HG03520 (cell line): ENCODE measurements at regions not wholly inside any gene's neighbourhood (a gene's known extent, or its start where the extent isn't known, plus 50 kb on each side); places are given as distances from the start of the nearest gene placed in this dataset.

Source experiments
- ATAC-seq: cut with Tn5 transposase; IDR thresholded peaks from one replicate; pipeline ENCODE4 v1.9.1; 2021; ENCODE audit warnings: mild to moderate bottlenecking, moderate library complexity; ENCODE audit not compliant: unreplicated experiment

DNA sequence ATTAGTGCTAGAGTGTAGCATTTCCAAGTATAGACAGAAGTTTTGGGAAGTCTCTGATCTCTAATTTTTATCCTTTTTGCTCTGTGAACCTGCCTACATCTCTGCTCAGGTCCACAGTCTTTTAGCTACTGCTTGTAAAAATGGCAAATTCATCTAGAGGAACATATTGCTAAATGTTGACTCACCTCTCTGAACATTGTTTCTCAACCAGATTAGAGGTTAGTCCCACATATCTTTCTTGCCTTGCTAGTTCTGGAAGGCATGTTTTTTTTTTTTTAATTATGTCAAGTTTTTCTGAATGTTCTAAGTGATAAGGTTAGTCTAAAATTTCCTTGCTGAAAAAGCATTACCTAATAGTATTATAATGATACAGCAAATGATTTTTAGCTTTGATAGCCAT is 2889.6 kb upstream of the PCDH20 start:
- ATAC-seq = no peak

DNA sequence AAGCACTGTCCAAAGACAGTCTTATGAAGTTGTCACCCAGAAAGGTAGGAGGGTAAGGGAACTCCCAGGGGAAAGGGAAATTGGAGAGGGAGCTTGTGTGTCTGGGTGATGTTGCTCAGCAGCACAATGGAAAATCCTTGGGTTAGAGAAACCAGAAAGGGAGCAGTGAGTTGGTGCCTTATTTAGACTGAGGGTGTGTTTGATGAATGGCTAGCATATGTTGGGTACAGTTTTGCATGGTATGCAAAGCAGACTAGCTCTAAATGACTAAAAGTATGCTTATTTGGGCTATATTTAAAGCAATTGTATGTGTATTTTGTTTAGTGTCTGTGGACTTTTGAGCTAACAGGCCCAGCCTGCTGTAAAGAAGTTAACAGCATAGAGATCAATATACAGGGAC is 2884.6 kb upstream of the PCDH20 start:
- no peak for ATAC-seq

- no peak for ATAC-seq
Observed at GRCh38 chr13:64293923-64294322, 2878.3 kb upstream of the PCDH20 start.

DNA sequence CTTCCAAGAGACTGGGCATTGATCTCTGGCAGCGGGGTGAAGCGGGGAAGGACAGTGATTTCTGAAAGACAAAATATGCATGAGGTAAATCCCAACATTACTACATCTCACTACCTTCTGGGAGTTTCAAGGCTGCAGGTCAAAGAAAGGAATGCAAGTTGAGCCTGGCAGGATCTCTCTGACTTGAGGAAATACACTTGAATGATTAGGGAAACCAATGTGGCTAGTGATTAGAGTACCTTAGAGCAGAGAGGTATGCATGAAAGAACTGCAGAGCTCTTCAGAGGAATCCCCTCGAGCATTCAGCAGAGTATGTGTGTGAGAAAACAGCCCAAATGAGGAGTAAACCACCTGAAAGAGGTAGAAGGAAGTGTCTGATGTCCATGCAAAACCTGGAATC is 2874.1 kb upstream of the PCDH20 start:
- ATAC-seq = no peak

DNA sequence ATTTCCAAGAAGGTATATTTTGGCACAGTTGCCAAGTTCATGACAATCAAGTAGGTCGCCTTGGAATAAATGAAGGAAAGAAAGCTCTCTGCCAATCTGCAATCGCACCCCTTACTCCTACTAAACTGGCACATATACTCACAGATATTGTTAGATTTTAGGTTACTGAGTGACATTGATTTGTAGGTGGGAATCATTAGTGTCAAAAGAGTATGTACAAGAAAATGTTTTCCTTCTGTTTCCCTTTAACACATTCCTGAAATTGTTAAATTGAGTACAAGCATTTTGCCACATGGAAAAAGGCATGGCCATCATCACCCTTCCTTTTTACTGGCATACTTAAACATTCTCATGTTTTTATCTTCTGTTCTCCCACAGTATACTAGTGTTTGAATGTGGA is 2868.3 kb upstream of the PCDH20 start:
- no peak for ATAC-seq

- ATAC-seq = no peak
Observed at GRCh38 chr13:64278493-64278892, 2862.8 kb upstream of the PCDH20 start.

GRCh38 chr13:64277097-64277496 is 2861.4 kb upstream of the PCDH20 start:
- ATAC-seq = no peak

DNA sequence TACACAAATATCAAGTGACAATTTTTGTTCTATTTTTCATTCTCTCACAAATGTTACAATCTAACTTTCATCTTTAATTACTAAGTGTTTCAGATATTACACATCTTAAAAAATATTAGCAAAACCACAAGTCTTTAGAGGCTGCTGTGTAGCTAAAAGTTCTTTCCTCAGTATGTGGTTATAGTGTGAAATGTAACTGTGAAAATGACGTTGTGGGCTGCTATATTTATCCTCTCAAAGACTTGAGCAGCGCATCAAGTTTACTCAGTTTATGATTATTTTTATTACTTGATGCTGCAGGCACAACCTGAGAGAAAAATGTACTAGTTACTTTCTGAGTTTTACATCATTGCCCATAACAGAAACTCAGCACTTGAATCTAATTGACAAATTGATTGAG is 2860.6 kb upstream of the PCDH20 start:
- ATAC-seq = no peak

DNA sequence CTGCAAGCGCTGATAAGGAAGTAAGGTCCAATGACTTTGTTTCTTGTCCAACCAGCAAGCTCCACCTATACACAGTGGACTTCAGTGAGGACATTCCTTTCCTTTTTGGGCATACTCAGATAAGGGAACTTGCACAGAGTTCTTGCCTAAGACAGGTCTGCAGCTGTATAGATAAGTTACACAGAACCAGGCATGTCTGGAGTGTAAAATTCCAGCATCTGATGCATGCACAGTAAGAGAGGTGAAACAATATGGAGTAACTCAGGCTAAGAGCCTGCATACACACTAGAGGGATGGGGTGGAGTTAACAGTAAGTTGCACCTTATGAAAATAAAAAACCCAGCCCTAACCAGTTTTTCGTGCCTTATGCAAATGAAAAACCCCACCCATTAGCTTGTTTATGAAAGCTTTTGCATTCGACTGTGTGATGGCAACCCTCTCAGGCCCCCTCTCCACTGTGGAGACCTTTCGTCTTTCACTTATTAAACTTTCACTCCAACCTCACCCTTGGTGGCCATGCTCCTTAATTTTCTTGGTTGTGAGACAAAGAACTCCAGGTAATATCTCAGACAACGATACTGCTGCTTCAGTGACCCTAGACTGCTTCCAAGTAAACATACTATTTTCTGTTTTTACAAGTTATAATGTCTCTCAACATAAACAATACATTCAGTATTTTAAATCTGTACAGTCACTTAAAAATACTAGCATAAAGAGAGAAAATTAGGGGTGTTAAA is 2859.0 kb upstream of the PCDH20 start:
- ATAC-seq = no peak

- ATAC-seq = no peak
Observed at GRCh38 chr13:64273780-64274179, 2858.1 kb upstream of the PCDH20 start.

- ATAC-seq = no peak
Observed at GRCh38 chr13:64272681-64273080, 2857.0 kb upstream of the PCDH20 start.

- no peak for ATAC-seq
Observed at GRCh38 chr13:64266024-64266423, 2850.4 kb upstream of the PCDH20 start.

GRCh38 chr13:64263285-64263684 is 2847.6 kb upstream of the PCDH20 start:
- no peak for ATAC-seq

DNA sequence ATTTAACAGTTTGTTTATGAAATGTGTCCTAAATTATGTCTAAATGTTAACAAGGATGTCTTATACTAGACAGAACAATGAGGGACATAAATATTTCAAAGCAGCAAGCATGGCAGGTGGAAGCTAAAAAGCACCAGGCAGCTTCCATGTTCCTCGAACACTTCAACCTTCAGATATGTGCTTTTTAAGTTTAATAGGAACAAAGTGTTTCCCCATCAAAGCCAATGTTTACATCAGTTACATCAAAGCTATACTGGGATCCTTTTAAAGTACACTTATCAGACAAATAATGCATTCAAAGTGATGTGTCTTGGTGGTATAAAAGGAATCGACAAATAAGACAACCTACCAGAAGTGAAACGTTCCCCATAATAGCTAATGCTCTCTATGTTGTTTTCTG is 2841.1 kb upstream of the PCDH20 start:
- no peak for ATAC-seq

GRCh38 chr13:64255988-64256387 is 2840.3 kb upstream of the PCDH20 start:
- no peak for ATAC-seq

GRCh38 chr13:64248371-64249065 is 2832.9 kb upstream of the PCDH20 start:
- no peak for ATAC-seq

DNA sequence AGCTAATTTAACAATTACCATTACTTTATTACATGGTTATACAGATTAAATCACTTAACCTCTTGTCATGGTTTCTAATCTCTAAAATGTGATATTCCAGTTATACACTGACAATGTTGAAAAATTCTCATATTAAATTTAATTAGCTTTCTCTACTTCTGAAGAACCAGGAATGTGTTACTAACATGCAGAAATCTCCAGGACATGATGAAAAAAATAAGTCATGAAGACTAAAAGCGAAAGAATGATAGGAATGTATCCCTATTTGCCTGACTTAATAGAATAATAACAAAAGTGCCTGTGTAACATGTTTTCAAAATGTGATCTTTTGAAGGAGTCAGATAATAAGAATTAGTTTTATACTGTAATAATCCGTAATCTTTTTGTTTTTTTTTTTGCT is 2823.7 kb upstream of the PCDH20 start:
- no peak for ATAC-seq

DNA sequence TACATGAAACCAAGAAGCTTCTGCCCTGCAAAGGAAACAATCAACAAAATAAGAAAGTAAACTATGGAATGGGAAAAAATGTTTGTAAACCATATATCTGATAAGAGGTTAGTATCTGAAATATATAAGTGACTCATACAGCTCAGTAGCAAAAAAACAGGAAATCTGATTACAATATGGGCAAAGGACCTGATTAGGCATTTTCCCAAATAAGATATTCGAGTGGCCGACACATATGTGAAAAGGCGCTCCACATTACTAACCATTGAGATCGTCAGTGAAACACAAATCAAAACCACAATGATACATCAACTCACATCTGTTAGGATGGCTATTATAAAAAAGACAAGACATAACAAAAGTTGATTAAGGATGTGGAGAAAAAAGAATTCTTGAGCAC is 2818.6 kb upstream of the PCDH20 start:
- no peak for ATAC-seq

DNA sequence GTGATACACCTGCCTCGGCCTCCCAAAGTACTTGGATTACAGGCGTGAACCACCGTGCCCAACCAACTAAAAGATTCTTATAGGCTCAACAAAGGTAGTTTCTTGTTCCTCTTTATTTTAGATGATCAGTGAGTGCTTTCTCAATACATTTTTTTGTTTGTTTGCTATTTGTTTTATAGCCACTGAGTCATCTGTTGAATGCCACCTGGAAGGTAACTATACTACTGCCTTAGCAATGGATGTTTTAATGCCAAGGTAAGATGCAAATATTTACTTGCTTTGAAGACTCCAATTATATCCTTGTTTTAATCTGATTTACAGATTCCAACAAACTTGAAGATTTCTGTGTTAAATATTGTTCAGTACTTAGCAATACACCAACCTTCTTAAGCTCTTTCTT is 2807.4 kb upstream of the PCDH20 start:
- no peak for ATAC-seq

DNA sequence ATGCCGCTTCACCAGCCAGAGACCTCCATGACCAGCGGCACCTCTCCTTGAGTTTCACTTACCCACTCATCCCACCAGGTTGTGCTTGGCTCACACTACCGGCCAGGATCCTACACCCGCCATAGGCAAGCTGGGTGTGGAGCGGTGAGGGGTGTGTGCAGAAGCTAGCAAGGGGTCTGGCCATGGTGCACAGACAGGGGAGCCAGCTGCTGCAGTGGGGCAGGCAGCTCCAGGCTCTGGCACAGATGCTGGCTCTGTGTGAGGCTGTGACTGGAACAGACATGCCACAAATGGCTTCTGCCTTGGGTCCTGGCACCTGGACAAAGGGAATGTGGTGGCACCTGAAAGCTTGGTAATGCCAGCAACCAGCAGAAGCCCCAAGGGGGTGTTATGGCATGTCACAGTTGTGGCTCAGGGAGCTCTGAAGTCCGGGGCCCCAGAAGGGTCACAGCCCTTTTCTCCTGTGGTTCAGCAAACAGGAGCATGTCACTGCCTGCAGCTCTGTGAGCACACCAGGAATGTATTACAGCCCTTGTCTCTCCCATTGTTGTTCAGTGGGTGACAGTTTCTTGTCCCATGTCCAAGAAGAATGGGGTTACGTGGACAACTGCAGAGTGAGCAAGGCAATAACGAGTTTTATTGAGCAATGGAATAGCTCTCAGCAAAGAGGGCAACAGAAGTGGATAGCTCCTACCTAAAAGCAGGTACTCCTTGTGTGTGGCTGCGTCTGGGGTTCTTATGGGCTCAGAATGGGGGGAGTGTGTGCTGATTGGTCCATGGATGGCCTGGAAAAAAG is 2791.0 kb upstream of the PCDH20 start:
- ATAC-seq = no peak

- no peak for ATAC-seq
Observed at GRCh38 chr13:64202517-64202916, 2786.9 kb upstream of the PCDH20 start.

GRCh38 chr13:64197232-64197631 is 2781.6 kb upstream of the PCDH20 start:
- no peak for ATAC-seq
